Fibroblast of skin of left quadriceps (primary cell): ENCODE measurements at regions not wholly inside any gene's neighbourhood (a gene's known extent, or its start where the extent isn't known, plus 50 kb on each side); places are given as distances from the start of the nearest gene placed in this dataset.
"Not testable (repeated sequence)": the region's sequence is repeated elsewhere in the genome, so short reads cannot be mapped to it uniquely, and the experiment has no call there.

Source experiments
- DNase-seq, 2 experiments: peaks; one replicate each; pipeline ENCODE4 v3.0.0-alpha.2; 2013; ENCODE audit warnings: low read depth in 2 of 2

DNA sequence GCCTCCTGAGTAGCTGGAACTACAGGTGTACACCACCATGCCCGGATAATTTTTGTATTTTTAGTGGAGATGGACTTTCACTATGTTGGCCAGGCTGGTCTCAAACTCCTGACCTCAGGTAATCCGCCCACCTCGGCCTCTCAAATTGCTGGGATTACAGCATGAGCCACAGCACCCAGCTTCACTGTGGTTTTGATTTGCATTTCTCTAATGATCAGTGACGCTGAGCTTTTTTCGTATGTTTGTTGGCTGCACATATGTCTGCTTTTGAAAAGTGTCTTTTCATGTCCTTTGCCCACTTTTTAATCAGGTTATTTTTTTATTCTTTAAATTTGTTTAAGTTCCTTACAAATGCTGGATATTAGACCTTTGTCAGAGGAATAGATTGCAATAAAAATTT lies 696.0 kb downstream of the ZBBX start:
- DNase-seq = not testable (repeated sequence)

DNA sequence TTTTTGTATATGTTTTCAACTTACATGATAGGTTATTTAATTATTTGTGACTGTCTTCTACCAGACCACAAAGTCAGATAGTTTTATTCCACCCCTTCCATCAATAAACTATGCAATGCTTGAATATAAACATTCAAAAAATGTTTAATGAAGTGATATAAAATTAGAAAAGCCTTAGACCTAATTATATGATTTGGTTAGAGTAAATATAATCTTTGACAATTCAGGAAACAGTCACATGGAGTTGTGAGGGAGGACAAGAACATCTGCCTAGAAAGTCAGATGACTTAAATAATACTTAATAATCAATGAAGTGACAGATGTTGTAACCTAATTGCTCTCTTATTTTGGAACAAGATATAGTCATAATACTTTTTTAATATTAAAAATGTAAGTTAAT lies 710.3 kb downstream of the ZBBX start:
- DNase-seq = no peak

DNA sequence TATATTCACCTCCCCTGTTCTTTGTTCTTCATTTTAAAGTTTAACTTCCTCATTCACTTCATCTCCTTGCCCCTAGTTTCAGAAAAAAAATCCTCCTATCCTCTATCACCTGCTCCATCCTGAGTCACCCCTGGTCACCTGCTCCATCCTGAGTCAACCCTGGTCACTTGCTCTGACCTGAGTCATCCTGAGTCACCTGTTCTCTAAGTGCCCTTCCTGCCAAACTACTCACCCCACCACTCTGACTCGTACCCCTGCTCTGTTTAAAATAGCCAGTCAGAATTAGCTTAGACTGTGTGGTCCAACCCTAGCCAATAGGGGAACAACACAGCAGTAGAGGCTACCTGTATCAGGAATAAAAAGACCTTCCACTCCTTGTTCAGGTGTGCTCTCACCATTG lies 716.9 kb downstream of the ZBBX start:
- DNase-seq = no peak

GRCh38 chr3:166661621-166662020 lies 718.5 kb downstream of the ZBBX start:
- no peak for DNase-seq

DNA sequence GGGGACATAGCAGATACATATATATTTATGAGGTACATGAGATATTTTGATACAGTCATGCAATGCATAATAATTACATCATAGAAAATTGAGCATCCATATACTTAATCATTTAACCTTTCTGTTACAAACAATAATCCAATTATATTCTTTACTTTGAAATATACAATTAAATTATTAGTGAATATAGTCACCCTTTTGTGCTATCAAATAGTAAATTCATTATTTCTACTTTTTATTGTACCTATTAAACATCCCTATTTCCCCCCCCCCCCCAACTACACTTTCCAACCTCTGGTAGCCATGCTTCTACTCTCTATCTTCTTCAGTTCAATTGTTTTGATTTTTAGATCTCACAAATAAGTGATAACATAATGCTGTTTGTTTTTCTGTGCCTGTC lies 719.1 kb downstream of the ZBBX start:
- DNase-seq = no peak

DNA sequence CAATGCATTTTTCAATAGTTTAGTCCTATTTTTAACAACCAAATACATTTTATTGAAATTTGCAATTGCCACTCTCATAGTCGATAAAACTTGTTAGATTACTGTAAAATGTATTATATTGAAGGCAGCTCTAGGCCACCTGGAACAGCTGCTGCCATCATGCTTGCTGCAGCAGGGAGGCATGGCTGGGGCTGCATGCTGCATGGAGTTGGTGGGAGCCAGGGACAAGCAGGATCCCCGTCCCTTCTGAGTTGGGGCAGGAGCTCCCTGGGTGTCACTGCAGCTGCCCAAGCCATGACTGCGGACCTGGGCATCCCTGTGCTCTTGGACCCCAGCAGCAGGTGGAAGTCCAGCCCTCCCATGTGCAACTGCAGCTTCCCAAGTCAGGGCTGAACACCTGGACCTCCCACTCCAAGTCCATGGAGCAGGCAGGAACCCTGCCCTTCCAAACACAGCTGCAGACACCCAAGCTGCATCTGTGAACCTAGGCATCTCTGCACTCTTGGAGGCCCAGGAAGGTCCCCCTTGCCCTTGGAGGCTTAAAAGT lies 742.0 kb downstream of the ZBBX start:
- no peak for DNase-seq

DNA sequence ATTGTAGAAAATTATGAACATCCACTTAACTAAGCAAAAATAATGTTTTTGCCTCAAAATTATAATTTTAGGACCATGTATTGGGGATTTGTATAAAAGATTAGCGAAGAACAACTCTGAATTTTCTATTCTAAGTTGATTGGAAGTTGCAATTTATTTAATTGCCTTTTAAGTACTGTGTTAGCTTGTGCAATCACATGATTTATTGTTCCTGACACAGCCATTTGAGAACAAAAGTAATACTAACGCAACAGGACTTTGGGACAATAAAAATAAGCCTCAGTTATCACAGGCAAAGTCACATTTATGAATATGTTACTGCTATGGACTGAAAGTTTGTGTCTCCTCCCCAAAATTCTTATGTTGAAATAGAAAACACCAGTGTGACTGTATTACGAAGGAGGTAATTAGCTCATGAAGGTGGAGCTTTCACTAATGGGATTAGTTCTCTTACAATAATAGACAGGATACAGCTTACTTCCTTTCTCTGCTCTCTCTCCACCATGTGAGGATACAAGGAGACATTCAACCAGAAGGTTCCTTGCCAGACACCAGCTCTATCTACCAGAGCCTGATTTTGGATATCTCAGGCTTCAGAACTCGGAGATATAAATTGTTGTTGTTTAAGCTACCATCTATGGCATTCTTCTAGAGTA lies 745.9 kb downstream of the ZBBX start:
- no peak for DNase-seq

DNA sequence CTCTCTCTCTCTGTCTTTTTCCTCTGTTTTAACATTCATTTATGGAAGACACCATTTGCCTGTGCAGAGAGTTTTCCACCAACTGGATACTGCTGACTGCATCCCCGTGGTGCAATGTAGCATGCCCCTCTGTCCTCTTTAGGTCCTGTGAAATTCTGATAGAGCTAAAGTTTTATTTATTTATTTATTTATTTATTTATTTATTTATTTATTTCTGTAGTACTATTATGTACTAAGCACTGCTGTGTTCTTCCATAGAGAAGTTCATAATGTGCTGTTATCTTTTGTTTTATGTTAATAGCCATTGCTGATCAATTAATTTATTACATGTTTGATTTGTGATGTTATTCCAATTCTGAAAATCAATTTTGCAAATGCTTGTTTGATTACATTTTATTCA lies 749.9 kb downstream of the ZBBX start:
- no peak for DNase-seq

GRCh38 chr3:166613365-166613764 lies 766.7 kb downstream of the ZBBX start:
- no peak for DNase-seq

GRCh38 chr3:166612761-166613160 lies 767.3 kb downstream of the ZBBX start:
- DNase-seq = not testable (repeated sequence)

DNA sequence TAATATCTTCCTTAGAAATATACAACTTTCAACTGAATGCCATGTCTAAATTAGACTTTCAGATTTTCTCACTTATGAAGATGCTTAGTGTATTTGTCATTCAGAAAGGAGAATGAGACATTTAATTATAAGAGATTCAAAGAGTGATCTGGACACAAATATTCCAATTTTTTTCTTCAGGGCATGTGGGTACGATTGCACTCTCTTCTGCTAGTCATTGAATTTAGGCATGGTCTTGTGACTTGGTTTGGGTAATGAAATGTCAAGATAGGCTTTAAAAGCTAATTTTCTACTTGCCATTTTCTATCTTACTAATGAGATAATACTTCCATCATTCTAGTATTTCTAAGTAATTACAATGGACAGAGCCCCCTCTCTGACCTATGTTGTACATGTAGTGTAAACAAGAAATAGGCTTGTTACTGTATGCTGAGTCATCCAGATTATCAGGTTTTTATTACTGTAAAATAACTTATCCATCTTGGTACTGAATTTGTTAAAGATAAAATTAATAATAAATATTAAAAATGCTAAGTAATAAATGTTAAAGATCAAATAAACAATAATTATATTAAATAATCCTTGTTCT lies 770.8 kb upstream of the BCHE start:
- DNase-seq = no peak

GRCh38 chr3:166606988-166607387 lies 769.8 kb upstream of the BCHE start:
- no peak for DNase-seq

DNA sequence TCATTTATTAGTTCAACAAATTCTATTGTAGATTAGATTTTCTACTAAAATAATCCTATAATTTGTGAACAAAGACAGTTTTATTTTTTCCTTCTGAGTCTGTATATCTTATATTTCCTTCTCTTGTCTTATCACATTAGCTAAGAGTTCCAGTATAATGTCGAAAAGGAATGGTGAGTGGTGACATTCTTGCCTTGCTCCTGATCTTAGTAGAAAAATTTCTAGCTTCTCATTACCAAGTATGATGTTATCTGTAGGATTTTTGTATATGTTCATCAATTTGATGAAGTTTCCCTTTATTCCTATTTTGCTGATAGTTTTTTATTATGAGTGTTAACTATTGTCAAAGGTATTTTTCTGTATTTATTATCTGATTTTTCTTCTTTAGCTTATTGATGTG lies 756.6 kb upstream of the BCHE start:
- no peak for DNase-seq

DNA sequence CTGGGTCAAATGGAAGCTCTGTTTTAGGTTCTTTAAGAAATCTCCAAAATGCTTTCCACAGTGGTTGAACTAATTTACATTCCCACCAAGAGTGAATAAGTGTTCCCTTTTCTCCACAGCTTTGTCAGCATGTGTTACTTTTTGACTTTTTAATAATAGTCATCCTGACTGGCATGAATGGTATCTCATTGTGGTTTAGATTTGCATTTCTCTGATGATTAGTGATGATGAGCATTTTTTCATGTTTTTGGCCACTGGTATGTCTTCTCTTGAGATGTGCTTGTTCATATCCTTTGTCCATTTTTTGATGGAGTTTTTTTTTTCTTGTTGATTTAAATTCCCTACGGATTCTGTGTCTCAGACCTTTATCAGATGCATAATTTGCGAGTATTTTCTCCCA lies 745.0 kb upstream of the BCHE start:
- peak; percentile 58 to 61 for DNase-seq

DNA sequence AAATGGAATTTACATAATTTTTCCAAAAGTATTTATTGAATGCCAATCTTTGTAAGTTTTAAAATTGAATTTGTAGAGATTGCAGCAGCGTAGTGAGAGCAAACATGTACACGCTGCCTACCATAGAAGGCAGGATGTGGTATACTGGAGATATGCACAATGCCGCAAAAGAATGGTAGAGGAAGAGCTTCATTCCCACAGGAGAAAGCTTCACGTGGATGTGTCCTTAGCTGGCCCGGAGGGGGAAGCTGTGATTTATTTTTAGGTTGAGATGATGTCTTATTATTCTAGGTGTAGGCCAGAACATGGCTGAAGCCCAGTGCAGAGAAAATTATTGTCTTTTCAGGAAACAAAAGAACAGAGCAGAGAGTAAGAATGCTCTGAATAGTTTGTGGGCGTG lies 743.3 kb upstream of the BCHE start:
- no peak for DNase-seq

DNA sequence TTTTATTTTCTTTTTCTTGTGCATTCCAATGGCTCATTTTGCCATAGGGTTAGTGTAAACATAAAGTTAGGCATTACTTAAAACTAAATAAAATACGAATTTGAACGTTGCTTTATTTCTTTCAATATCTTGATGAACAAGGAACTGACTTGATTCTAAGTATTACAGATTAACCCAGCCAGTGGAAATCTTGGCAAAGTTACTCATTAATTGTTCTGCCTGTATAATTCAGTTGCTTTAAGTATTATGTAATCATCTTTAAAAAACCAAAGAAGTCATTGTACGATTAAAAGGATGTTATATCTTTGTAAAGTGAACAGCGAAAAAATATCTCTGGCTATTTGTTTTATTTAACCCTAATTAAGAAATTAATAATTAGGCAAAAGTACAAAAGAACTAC lies 737.9 kb upstream of the BCHE start:
- DNase-seq = no peak

DNA sequence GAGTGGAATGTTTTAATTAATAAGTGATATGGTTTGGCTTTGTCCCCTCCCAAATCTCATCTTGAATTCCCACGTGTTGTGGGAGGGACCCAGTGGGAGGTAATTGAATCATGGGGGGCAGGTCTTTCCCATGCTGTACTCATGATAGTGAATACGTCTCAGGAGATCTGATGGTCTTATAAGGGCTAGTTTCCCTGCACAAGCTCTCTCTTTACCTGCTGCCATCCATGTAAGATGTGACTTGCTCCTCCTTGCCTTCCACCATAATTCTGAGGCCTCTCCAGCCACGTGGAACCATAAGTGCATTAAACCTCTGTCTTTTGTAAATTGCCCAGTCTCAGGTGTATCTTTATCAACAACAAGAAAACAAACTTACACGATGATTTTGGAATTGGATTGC lies 734.5 kb upstream of the BCHE start:
- not testable (repeated sequence) for DNase-seq

- no peak for DNase-seq
Observed at GRCh38 chr3:166570102-166570501, 732.9 kb upstream of the BCHE start.

GRCh38 chr3:166569589-166569988 lies 732.4 kb upstream of the BCHE start:
- DNase-seq = peak in 1 of 2 experiments; percentile 28

DNA sequence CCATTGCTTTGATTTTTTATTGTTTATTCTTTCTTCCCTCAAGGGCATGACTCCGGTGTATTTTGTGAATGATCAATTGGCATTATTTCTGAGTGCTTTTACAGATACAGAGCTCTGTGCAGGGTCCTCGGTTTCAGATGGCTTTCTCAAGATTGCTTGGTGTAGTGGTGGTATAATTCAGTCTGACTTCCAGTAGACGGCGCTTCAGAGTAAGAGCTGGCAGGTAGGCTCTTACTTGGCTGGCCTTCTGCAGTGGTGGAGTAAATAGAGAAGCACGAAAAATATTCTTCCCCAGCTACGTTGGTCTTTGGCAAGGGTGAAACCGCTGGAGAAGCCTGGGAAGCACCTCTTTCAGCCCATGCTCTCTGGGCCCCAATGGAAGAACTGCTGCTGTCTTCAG lies 723.0 kb upstream of the BCHE start:
- DNase-seq = no peak

DNA sequence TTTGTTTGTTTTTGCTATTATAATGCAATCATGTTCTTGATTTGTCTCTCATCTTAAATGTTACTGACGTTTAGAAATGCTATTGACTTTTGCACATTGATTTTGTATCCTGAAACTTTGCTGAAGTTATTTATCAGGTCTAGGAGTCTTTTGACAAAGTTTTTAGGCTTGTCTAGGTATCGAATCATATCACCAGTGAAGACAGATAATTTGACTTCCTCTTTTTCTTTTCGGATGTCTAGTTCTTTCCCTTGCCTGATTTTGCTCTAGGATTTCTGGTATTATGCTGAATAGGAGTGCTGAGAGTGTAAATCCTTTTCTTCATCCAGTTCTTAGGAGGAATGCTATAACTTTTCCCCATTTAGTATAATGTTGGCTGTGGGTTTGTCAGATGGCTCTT lies 719.7 kb upstream of the BCHE start:
- no peak for DNase-seq

DNA sequence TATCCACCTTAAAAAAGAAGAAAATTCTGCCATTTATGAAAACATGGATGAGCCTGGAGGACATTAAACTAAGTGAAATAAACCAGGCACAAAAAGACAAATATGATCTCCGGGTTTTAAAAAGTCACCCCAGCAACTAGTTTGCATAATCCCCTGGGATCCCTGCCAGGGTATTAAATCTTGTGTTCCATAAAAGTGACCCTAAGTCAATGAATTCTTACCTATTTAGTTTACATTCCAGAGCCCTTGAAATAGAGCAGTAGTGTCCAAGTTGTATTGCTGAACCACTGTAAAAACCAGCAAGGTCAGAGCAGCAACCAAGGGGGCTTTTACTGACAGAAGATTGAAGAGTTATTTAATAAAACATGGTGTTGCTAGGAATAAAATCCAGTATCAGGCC lies 716.8 kb upstream of the BCHE start:
- DNase-seq = peak; percentile 44 to 48

GRCh38 chr3:166533740-166534139 lies 696.5 kb upstream of the BCHE start:
- no peak for DNase-seq

DNA sequence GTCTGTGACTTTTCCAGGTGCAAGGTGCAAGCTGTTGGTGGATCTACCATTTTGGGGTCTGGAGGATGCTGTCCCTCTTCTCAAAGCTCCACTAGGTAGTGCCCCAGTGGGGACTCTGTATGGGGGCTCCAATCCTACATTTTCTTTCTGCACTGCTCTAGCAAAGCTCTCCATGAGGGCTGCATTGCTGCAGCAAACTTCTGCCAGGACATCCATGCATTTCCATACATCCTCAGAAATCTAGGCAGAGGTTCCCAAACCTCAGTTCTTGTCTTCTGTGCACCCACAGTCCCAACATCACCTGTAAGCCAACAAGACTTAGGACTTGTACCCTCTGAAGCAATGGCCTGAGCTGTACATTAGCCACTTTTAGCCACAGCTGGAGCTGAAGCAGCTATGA lies 694.5 kb upstream of the BCHE start:
- DNase-seq = no peak
